Mesothelial cell of epicardium (in vitro differentiated cells): ENCODE measurements at regions not wholly inside any gene's neighbourhood (a gene's known extent, or its start where the extent isn't known, plus 50 kb on each side); places are given as distances from the start of the nearest gene placed in this dataset.

Experiments used
- DNase-seq, 2 experiments: peaks; one replicate each; pipeline ENCODE4 v3.0.0; 2021; ENCODE audit warnings: low spot score in 2 of 2; ENCODE audit not compliant: unreplicated experiment in 2 of 2
- H3K27ac Mint-ChIP-seq: 2 replicates; pipeline ENCODE4 v1.8.0; 2021; ENCODE audit warnings: mixed read lengths
- H3K27me3 Mint-ChIP-seq: 2 replicates; pipeline ENCODE4 v1.8.0; 2021; ENCODE audit warnings: low read depth, mixed read lengths
- H3K36me3 Mint-ChIP-seq: 2 replicates; pipeline ENCODE4 v1.8.0; 2021; ENCODE audit warnings: mixed read lengths
- H3K4me1 Mint-ChIP-seq: 2 replicates; pipeline ENCODE4 v1.8.0; 2021; ENCODE audit warnings: mixed read lengths
- H3K4me3 Mint-ChIP-seq: 2 replicates; pipeline ENCODE4 v1.8.0; 2021; ENCODE audit warnings: mild to moderate bottlenecking, moderate library complexity, mixed read lengths
- H3K9me3 Mint-ChIP-seq: 2 replicates; pipeline ENCODE4 v1.8.0; 2021; ENCODE audit warnings: mixed read lengths
- TF ChIP-seq, protein P1 (sequence below): fragments of 200-600 bp; sonication (generic); IDR thresholded peaks from one replicate; pipeline ENCODE4 v1.5.0; 2021; ENCODE audit warnings: antibody characterized with exemption; ENCODE audit not compliant: unreplicated experiment

DNA sequence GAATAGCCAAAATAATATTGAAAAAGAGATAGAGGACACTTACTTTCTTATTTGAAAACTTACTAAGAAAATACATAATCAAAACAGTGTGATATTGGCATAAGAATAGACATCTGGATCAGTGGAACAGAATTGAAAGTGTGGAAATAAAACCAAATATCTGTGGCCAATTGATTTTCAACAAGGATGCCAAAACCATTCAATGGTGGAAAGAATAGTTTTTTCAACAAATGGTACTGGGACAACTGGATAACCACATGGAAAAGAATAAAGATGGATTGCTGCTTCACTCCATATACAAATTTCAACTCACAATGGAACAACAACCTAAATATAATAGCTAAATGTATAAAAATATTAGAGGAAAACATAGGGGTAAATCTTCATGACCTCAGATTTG, 152.5 kb upstream of the GPR149 start:
- H3K27me3 Mint-ChIP-seq = no peaks in the 10 kb centered on the region
- peaks cover 6% of the 10 kb centered on the region for H3K9me3 Mint-ChIP-seq
- no peak overlapping the region for H3K4me3 Mint-ChIP-seq
- DNase-seq = no peak
- H3K4me1 Mint-ChIP-seq = no peaks in the 10 kb centered on the region
- TF ChIP-seq, protein P1, sequence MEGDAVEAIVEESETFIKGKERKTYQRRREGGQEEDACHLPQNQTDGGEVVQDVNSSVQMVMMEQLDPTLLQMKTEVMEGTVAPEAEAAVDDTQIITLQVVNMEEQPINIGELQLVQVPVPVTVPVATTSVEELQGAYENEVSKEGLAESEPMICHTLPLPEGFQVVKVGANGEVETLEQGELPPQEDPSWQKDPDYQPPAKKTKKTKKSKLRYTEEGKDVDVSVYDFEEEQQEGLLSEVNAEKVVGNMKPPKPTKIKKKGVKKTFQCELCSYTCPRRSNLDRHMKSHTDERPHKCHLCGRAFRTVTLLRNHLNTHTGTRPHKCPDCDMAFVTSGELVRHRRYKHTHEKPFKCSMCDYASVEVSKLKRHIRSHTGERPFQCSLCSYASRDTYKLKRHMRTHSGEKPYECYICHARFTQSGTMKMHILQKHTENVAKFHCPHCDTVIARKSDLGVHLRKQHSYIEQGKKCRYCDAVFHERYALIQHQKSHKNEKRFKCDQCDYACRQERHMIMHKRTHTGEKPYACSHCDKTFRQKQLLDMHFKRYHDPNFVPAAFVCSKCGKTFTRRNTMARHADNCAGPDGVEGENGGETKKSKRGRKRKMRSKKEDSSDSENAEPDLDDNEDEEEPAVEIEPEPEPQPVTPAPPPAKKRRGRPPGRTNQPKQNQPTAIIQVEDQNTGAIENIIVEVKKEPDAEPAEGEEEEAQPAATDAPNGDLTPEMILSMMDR = no peak
- H3K36me3 Mint-ChIP-seq = no peaks in the 10 kb centered on the region
- H3K27ac Mint-ChIP-seq = no peak overlapping the region

DNA sequence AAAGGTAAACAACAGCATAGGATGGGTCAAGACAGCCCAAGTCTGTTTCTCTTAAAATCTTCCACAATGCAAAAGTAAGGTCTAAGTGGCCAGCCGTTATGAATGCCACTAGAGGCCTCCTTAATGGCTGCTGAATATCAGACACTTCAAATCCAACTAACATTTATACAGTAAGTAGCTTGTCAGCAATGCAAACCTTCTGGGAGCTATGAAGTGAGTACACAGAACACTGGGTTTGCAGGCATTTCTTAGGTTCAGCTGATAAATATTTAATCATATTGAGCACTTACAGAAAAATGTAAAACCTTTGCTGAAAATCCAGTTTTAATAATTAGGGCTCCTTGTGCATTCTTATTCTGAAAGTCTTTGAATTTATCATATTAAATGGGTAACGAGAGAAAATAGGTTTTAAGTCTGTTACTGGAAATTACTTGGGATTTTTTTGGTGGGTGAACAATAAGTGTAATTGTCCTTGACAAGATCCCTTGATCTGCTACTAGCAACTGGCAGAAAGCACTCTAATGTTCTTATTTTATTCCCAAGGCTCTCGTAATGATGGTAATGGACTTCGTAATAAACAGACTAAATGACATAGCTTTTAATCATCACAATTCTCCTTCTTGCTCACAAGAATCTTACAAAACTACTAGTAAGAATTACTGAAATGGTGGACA, 141.7 kb upstream of the GPR149 start:
- no peaks in the 10 kb centered on the region for H3K4me1 Mint-ChIP-seq
- no peak for DNase-seq
- H3K27me3 Mint-ChIP-seq = no peaks in the 10 kb centered on the region
- H3K4me3 Mint-ChIP-seq = no peak overlapping the region
- peaks cover 19% of the 10 kb centered on the region for H3K9me3 Mint-ChIP-seq
- no peak overlapping the region for H3K27ac Mint-ChIP-seq
- TF ChIP-seq, protein P1 = no peak
- H3K36me3 Mint-ChIP-seq = no peaks in the 10 kb centered on the region

DNA sequence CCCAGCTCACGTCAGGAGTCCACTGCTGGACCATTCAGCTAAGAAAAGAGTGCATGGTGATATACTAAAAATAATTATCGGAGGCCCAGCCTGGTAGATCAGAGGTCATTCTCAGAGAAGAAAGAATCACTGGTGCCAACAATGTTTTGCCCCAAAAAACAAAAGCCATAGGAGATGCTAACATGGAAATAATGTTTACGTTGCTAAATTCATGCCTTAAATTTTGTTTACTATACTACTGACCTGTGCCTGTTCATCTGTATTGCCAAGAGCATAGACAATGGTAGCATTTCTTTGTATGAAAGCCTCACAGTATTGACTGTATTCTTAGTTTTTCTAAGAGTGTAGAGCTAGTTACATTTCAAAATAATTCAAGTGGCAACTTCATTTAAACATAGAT, 138.1 kb upstream of the GPR149 start:
- no peaks in the 10 kb centered on the region for H3K9me3 Mint-ChIP-seq
- H3K27me3 Mint-ChIP-seq = peaks cover 1% of the 10 kb centered on the region
- no peak overlapping the region for H3K4me3 Mint-ChIP-seq
- TF ChIP-seq, protein P1 = no peak
- DNase-seq = no peak
- H3K27ac Mint-ChIP-seq = no peak overlapping the region
- H3K4me1 Mint-ChIP-seq = no peaks in the 10 kb centered on the region
- H3K36me3 Mint-ChIP-seq = no peaks in the 10 kb centered on the region

DNA sequence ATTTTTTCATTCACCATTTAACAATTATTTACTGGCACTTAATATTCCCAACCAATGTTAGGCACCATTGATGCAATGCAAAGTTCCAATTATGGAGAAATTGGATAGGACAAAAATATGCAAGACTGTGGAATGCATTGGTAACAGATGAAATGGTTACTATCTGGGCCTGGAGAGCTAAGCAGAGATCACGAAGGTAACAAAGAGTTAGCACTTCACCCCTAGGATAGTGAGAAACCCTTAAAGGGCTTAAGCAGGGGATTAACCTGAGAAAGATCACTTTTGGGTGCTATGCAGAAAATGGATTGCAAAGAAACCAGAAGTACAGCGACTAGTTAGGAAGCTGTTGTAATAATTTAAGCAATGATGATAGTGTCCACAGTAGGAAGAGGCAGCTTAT, 129.6 kb upstream of the GPR149 start:
- Mint-ChIP-seq H3K9me3 (no peaks in the 10 kb centered on the region), H3K27ac (no peak overlapping the region), H3K4me3 (no peak overlapping the region), H3K27me3 (no peaks in the 10 kb centered on the region), H3K4me1 (peaks cover 3% of the 10 kb centered on the region), H3K36me3 (no peaks in the 10 kb centered on the region)
- TF ChIP-seq, protein P1 = no peak
- DNase-seq = no peak

DNA sequence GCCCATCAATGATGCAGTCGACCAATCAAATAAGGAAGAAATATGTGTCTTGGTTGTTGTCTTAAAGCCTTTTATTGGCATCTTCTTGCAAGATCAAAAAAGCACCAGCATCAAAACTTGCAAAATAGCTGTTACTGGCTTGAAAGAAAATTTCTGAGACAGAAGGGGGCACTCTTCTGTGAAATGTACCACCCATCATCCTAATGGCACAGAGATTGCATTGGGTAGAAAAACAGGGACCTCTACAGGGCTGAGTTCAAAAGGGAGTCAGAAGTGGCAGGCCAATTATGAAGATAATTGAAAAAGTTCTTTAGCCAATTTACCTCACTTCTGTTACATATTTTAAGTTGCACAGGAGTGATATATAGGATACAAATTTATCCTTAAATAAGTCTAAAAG, 122.3 kb upstream of the GPR149 start:
- H3K4me1 Mint-ChIP-seq = peaks cover 11% of the 10 kb centered on the region
- no peaks in the 10 kb centered on the region for H3K9me3 Mint-ChIP-seq
- H3K27me3 Mint-ChIP-seq = no peaks in the 10 kb centered on the region
- DNase-seq = no peak
- H3K27ac Mint-ChIP-seq = no peak overlapping the region
- TF ChIP-seq, protein P1 = no peak
- H3K4me3 Mint-ChIP-seq = no peak overlapping the region
- H3K36me3 Mint-ChIP-seq = no peaks in the 10 kb centered on the region

DNA sequence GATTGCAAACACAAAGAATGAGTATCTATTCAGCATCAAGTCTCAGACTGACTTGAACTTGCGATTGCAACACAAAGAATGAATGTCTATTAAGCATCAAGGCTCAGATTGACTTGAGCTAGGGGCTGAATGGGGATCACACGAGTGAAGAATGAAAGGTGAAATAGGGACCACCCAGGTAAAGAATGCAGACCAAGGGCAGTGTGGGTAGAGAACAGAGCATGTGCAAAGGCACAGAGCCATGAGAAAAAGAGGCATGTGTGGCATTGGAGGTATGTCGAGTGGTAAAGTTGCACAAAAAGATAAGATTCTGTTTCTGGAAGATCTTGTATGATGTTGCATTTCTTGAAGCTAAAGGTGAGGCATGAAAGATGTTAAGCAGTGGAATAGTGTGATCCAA, 119.4 kb upstream of the GPR149 start:
- H3K9me3 Mint-ChIP-seq = no peaks in the 10 kb centered on the region
- no peaks in the 10 kb centered on the region for H3K27me3 Mint-ChIP-seq
- no peaks in the 10 kb centered on the region for H3K36me3 Mint-ChIP-seq
- H3K4me1 Mint-ChIP-seq = peaks cover 8% of the 10 kb centered on the region
- no peak overlapping the region for H3K27ac Mint-ChIP-seq
- DNase-seq = no peak
- TF ChIP-seq, protein P1 = no peak
- no peak overlapping the region for H3K4me3 Mint-ChIP-seq
